Cardiac fibroblast (primary cell): ENCODE measurements at regions not wholly inside any gene's neighbourhood (a gene's known extent, or its start where the extent isn't known, plus 50 kb on each side); places are given as distances from the start of the nearest gene placed in this dataset.

ENCODE experiments used
- DNase-seq, 2 donors: peaks; one replicate each; pipeline versions ENCODE4 v3.0.0 to v3.0.0-alpha.2; 2010; ENCODE audit warnings: low read depth in 2 of 2
- H3K4me3 ChIP-seq, 2 donors: replicated peaks in 1 of 2; 1 replicate in 1 of 2; 2 replicates in 1 of 2; pipeline ENCODE4 v1.5.1; 2011; ENCODE audit warnings: low read depth in 2 of 2, low read length in 2 of 2, mild to moderate bottlenecking in 2 of 2, moderate library complexity in 1 of 2
- TF ChIP-seq, protein P1 (sequence below): IDR thresholded peaks from one replicate; pipeline ENCODE4 v1.5.1; 2011; ENCODE audit warnings: low read depth, mild to moderate bottlenecking, low read length, inconsistent platforms

DNA sequence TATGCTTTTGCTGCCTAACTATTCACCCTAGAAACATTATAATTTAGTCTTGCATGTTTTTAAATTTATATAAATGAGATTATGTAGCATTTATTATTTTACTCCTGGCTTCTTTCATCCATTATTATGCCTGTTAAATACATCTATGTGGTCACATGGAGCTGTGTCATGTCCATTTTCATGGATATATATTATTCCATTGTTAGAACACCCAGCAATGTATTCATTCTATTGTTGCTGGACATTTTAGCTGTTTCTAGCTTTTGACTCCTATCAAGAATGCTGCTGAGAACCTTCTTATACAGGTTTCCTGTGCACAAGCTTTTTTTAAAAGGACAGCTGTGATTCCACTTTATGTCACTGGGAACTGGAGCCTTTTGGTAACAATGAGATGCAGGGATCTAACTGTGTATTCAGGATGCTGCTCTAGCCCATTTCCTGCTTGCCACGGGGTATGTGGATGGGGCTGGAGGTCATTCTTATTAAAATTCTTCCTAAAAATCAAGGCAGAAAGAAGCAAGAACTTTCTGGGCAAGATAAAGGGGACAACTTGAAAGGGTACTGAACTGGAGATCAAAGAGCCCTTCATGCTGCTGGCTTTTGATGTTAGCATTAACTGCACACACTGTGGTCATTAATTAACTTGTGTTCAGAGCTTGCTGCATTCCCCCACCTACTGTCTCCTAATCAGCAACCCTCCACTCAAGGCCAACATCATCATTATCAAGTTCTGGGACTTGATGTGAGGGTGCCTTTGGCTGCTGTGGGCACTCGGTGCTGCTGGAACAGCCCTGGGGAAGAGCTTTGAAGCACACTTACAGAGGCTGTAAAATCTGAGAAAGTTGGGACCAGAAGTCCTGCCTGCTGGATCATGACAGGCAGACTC is 96.6 kb upstream of the AKIRIN2 start:
- no peak overlapping the region for H3K4me3 ChIP-seq
- DNase-seq = no peak
- TF ChIP-seq, protein P1, sequence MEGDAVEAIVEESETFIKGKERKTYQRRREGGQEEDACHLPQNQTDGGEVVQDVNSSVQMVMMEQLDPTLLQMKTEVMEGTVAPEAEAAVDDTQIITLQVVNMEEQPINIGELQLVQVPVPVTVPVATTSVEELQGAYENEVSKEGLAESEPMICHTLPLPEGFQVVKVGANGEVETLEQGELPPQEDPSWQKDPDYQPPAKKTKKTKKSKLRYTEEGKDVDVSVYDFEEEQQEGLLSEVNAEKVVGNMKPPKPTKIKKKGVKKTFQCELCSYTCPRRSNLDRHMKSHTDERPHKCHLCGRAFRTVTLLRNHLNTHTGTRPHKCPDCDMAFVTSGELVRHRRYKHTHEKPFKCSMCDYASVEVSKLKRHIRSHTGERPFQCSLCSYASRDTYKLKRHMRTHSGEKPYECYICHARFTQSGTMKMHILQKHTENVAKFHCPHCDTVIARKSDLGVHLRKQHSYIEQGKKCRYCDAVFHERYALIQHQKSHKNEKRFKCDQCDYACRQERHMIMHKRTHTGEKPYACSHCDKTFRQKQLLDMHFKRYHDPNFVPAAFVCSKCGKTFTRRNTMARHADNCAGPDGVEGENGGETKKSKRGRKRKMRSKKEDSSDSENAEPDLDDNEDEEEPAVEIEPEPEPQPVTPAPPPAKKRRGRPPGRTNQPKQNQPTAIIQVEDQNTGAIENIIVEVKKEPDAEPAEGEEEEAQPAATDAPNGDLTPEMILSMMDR = no peak

DNA sequence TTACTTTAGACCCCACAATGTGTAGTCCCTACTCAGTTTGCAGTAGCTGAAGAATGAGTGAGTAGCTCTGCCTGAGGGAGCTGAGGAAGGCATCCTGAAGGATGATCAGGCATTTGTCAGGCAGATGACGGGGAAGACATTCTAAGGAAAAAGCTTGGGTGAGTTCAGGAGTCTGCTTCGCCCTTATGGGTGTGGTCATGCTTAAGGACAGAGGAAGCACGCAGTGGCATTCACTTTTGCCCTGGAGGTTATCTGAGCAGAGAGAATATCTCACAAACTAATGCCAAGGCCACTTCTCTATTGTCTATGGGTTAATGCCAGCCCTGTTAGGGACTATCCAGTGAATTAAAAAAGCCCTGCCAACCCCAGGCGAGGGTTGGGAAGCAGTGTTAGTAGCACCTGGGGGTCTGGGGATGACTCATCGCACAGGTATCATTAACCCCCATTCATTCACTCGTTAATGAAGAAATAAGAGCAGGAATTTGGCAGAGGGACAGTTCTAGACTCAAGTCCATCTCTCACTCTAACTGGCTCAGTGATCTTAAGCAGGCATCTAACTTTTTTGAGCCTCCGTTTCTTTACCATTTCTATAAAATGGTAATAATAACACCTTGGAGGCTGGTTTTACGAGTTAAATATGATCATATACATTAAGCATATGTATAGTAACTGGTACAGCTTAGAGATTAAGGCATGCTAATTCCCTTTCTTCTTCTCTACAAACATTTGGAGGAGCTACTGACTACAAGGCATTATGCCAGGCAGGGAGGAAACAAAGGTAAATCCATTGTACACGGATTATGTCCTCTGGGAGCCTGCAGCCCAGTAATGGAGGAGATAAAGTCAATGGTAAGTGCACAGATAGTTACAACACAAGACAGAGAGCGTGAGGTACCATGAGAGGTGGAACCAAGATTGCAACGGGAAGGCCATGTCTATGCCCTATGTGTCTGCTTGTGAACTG is 93.2 kb upstream of the AKIRIN2 start:
- DNase-seq = no peak
- TF ChIP-seq, protein P1 = no peak
- no peak overlapping the region for H3K4me3 ChIP-seq

- H3K4me3 ChIP-seq = no peak overlapping the region
- TF ChIP-seq, protein P1 = no peak
- no peak for DNase-seq
Observed at GRCh38 chr6:87793315-87793714, 91.3 kb upstream of the AKIRIN2 start.

DNA sequence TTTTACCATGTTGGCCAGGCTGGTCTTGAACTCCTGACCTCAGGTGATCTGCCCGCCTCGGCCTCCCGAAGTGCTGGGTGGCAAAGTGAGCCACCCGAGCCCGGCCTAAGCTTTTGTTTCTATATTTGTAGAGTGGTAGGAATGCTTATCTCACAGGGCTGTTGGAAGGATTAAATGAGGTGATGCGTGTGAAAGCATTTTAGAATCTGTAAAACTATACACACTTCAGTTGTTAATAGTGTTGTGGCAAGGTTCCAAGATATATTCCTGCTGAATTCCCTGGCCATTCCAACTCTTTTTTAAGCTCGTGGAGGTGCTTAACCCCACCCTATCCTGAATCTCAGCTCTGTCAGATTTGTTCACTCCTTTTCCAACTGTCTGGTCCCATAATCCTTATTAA is 89.9 kb upstream of the AKIRIN2 start:
- TF ChIP-seq, protein P1 = no peak
- DNase-seq = no peak
- H3K4me3 ChIP-seq = no peak overlapping the region

- TF ChIP-seq, protein P1 = no peak
- no peak overlapping the region for H3K4me3 ChIP-seq
- no peak for DNase-seq
Observed at GRCh38 chr6:87791485-87791884, 89.5 kb upstream of the AKIRIN2 start.

DNA sequence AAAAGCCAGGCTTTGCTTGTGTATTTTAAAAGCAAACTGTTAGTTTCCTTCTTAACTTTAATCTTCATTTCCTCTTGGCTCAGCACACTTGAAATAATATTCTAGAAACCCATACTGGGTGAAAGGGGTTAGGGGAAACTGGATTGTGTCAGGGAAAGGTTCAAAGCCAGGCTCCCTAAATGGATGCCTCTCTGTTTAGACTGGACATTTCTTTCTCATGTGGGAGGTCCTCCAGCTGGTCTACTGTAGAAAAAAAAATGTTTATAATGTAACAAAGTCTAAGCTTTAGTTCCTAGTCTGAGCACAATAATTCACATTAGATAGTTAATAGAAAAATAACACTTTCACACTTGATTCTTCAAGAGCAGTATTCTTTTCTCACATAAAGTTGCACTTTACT is 89.0 kb upstream of the AKIRIN2 start:
- TF ChIP-seq, protein P1 = no peak
- no peak for DNase-seq
- no peak overlapping the region for H3K4me3 ChIP-seq
